IMR-90 (cell line): ENCODE measurements at regions not wholly inside any gene's neighbourhood (a gene's known extent, or its start where the extent isn't known, plus 50 kb on each side); places are given as distances from the start of the nearest gene placed in this dataset.

Experiments used
- ATAC-seq: fragments of 200-7000 bp; cut with Tn5 transposase; 2 replicates; pipeline ENCODE4 v1.9.1; 2020; ENCODE audit warnings: low read depth, mild to moderate bottlenecking, moderate library complexity
- BruUV-seq: library from RNA; stranded (reverse); fragments of 400-500 nt; replicated peaks from 2 replicates; lab custom pipeline; 2021; lab: Mats Ljungman, UMichigan
- CTCF ChIA-PET: fragments of 300-600 bp; formaldehyde crosslinking; extraction: SDS; loops from one replicate; lab custom pipeline; 2021; ENCODE audit warnings: antibody characterized with exemption; lab: Yijun Ruan, JAX
- POLR2A ChIA-PET: fragments of 300-600 bp; sonication (Branson Sonifier 250); formaldehyde crosslinking; loops from one replicate; lab custom pipeline; 2022; ENCODE audit warnings: antibody characterized with exemption; ENCODE audit not compliant: unreplicated experiment; lab: Charles Lee
- DNase-seq: peaks from one replicate; pipeline ENCODE4 v3.0.0; 2013
- H2AFZ ChIP-seq: replicated peaks from 2 replicates; pipeline ENCODE3; 2013; ENCODE audit warnings: low read length, mild to moderate bottlenecking; ENCODE audit not compliant: poor library complexity
- H2AK5ac ChIP-seq: 2 replicates; pipeline ENCODE4 v1.6.1; 2013; ENCODE audit warnings: low read depth, low read length, inconsistent platforms
- H2AK9ac ChIP-seq: replicated peaks from 2 replicates; pipeline ENCODE3; 2013; ENCODE audit warnings: mild to moderate bottlenecking, low read depth, low read length, moderate library complexity; ENCODE audit not compliant: poor library complexity
- H2BK120ac ChIP-seq: 2 replicates; pipeline ENCODE4 v1.6.1; 2013; ENCODE audit warnings: low read depth, low read length, inconsistent platforms
- H2BK15ac ChIP-seq: 3 replicates; pipeline ENCODE4 v1.6.1; 2013; ENCODE audit warnings: low read depth, low read length, inconsistent platforms
- H2BK20ac ChIP-seq: 2 replicates; pipeline ENCODE4 v1.6.1; 2013; ENCODE audit warnings: low read depth, mild to moderate bottlenecking, inconsistent platforms, low read length, moderate library complexity
- H2BK5ac ChIP-seq: 2 replicates; pipeline ENCODE4 v1.6.1; 2013; ENCODE audit warnings: mild to moderate bottlenecking, low read depth, low read length, inconsistent platforms; ENCODE audit not compliant: poor library complexity, severe bottlenecking
- H3K14ac ChIP-seq: replicated peaks from 2 replicates; pipeline ENCODE4 v1.6.1; 2013; ENCODE audit warnings: low read depth, low read length, inconsistent platforms
- H3K18ac ChIP-seq: 2 replicates; pipeline ENCODE4 v1.6.1; 2013; ENCODE audit warnings: low read depth, low read length, control low read depth
- H3K23ac ChIP-seq: 2 replicates; pipeline ENCODE4 v1.6.1; 2013; ENCODE audit warnings: low read depth, low read length, inconsistent platforms
- H3K27ac ChIP-seq: 2 replicates; pipeline ENCODE4 v1.5.1; 2013; ENCODE audit warnings: mild to moderate bottlenecking, control low read depth, low read length; ENCODE audit not compliant: insufficient read depth
- H3K27me3 ChIP-seq: 2 replicates; pipeline ENCODE4 v1.6.1; 2013; ENCODE audit warnings: low read length; ENCODE audit not compliant: control insufficient read depth, insufficient read depth
- H3K36me3 ChIP-seq: 2 replicates; pipeline ENCODE4 v1.6.1; 2013; ENCODE audit warnings: low read length, mixed read lengths; ENCODE audit not compliant: control insufficient read depth, insufficient read depth
- H3K4ac ChIP-seq: 2 replicates; pipeline ENCODE4 v1.6.1; 2013; ENCODE audit warnings: low read depth, low read length, inconsistent platforms
- H3K4me1 ChIP-seq: 2 replicates; pipeline ENCODE4 v1.6.1; 2013; ENCODE audit warnings: low read length, mixed read lengths; ENCODE audit not compliant: control insufficient read depth, insufficient read depth
- H3K4me2 ChIP-seq: 2 replicates; pipeline ENCODE4 v1.6.1; 2013; ENCODE audit warnings: low read depth, mild to moderate bottlenecking, control low read depth, low read length, moderate library complexity
- H3K4me3 ChIP-seq: 2 replicates; pipeline ENCODE4 v1.5.1; 2013; ENCODE audit warnings: low read depth, mild to moderate bottlenecking, control low read depth, low read length, moderate library complexity; ENCODE audit not compliant: insufficient read depth
- H3K56ac ChIP-seq: 2 replicates; pipeline ENCODE4 v1.6.1; 2013; ENCODE audit warnings: low read length, inconsistent platforms; ENCODE audit not compliant: insufficient read depth; ENCODE audit errors: extremely low read depth
- H3K79me1 ChIP-seq, 2 experiments: 2 replicates each; pipeline ENCODE4 v1.6.1; 2013; ENCODE audit warnings: low read length in 2 of 2, inconsistent platforms in 1 of 2, low read depth in 1 of 2
- H3K9ac ChIP-seq: 2 replicates; pipeline ENCODE4 v1.6.1; 2013; ENCODE audit warnings: low read depth, low read length, control low read depth
- H3K9me1 ChIP-seq: 2 replicates; pipeline ENCODE4 v1.6.1; 2013; ENCODE audit warnings: low read length, inconsistent platforms; ENCODE audit not compliant: insufficient read depth
- H3K9me3 ChIP-seq: 2 replicates; pipeline ENCODE4 v1.6.1; 2013; ENCODE audit warnings: low read length; ENCODE audit not compliant: control insufficient read depth, insufficient read depth
- H4K20me1 ChIP-seq: 2 replicates; pipeline ENCODE4 v1.6.1; 2013; ENCODE audit warnings: low read length, inconsistent platforms; ENCODE audit not compliant: insufficient read depth
- H4K5ac ChIP-seq: 2 replicates; pipeline ENCODE4 v1.6.1; 2013; ENCODE audit warnings: mild to moderate bottlenecking, low read depth, low read length, control low read depth
- H4K8ac ChIP-seq, 2 experiments: 2 replicates each; pipeline ENCODE4 v1.6.1; 2013; ENCODE audit warnings: low read depth in 2 of 2, low read length in 2 of 2, control low read depth in 1 of 2, inconsistent platforms in 1 of 2
- H4K91ac ChIP-seq: 2 replicates; pipeline ENCODE4 v1.6.1; 2013; ENCODE audit warnings: low read depth, low read length, inconsistent platforms; ENCODE audit not compliant: insufficient read depth
- RAD21 ChIP-seq: IDR thresholded peaks from 2 replicates; pipeline ENCODE4 v1.6.1; 2012; ENCODE audit warnings: low read length, improper control_type of control experiment
- WGBS, 2 experiments: methylation state at CpG; one replicate each; pipeline versions ENCODE4 v1.1.5 to v1.1.7; 2013; ENCODE audit warnings: missing lambda C conversion rate in 2 of 2; ENCODE audit not compliant: insufficient read length in 1 of 2; ENCODE audit errors: extremely low coverage in 2 of 2; 5-methylcytosine and 5-hydroxymethylcytosine counted together
- dilution Hi-C: fragments of 300-500 bp; cut with HindIII; formaldehyde crosslinking; loops from one replicate; pipeline ENCODE4 v1.14.3; 2018; ENCODE audit warnings: low sequenced_read_pairs; ENCODE audit not compliant: unreplicated experiment
- in situ Hi-C: fragments of 300-500 bp; cut with MboI; formaldehyde crosslinking; loops from 3 replicates; pipeline ENCODE4 v1.14.3; 2019; ENCODE audit warnings: low sequenced_read_pairs, inconsistent platforms, mixed read lengths
- intact Hi-C: fragments of 100-400 bp; cut with micrococcal nuclease; formaldehyde crosslinking; loops from 2 replicates; pipeline ENCODE4 v1.10.0; 2022
- TF ChIP-seq, protein P1 (sequence below): conservative IDR thresholded peaks from 2 replicates; pipeline ENCODE4 v1.5.1; 2012; ENCODE audit warnings: mild to moderate bottlenecking, low read depth, low read length, improper control_type of control experiment
- TF ChIP-seq, protein P2 (sequence below): fragments of 150-350 bp; IDR thresholded peaks from 2 replicates; pipeline ENCODE4 v1.6.1; 2017; ENCODE audit warnings: mild to moderate bottlenecking, antibody characterized with exemption, low read length, low read depth

DNA sequence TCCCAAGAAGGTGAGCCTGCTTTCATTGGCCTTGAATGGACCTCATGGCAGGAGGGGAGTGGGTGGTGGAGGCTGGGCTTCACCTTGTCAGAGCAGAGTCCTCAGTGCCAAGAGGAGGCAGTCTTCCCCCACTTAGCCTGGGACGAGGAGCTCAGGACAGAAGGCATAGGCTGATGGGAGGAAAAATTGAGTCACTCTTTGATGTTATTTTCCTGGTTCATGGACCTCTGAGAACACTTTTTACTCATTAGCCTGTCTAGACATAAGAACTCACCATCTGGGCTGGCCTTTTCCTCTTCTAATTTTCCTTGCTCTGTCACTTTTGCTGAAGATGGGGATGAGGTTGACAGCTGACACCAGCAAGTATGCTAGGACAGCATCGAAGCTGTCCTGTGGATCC lies 225.7 kb upstream of the TNP1 start:
- no CpG with 5 or more reads among the region's 2 CpGs for WGBS, 2 experiments
- Histone ChIP-seq H3K4me3 (no peak overlapping the region), H2BK20ac (peak overlapping the region; percentile 3; the same call in 1 of the 2 replicates), H2AK9ac (no peak overlapping the region), H3K18ac (no peak overlapping the region; the same call in 1 of the 2 replicates), H4K8ac (peak overlapping the region in 1 of 2 experiments; percentile 20; a peak in 1 of 4 replicates), H3K4me1 (peaks cover 4% of the 10 kb centered on the region; the same call in 1 of the 2 replicates), H3K79me1 (no peaks in the 10 kb centered on the region), H2BK15ac (peak overlapping the region; percentile 30; the same call in 1 of the 3 replicates), H2AFZ (no peak overlapping the region), H2BK5ac (no peak overlapping the region), H3K56ac (no peak overlapping the region), H3K36me3 (no peaks in the 10 kb centered on the region), H4K20me1 (no peaks in the 10 kb centered on the region), H3K27me3 (no peaks in the 10 kb centered on the region), H4K5ac (peak overlapping the region; percentile 47; the same call in 1 of the 2 replicates), H2BK120ac (peak overlapping the region; percentile 62; the same call in 1 of the 2 replicates), H3K9ac (no peak overlapping the region), H3K4ac (peak overlapping the region; percentile 62), H2AK5ac (peak overlapping the region; percentile 41), H3K4me2 (no peak overlapping the region), H3K27ac (no peak overlapping the region), H4K91ac (peak overlapping the region; percentile 25), H3K9me1 (peaks cover 8% of the 10 kb centered on the region; the same call in 1 of the 2 replicates), H3K9me3 (no peaks in the 10 kb centered on the region), H3K23ac (peak overlapping the region; percentile 20; the same call in 1 of the 2 replicates), H3K14ac (peak overlapping the region; percentile 54; the same call in 1 of the 2 replicates)
- CTCF ChIA-PET: no interaction called here
- POLR2A ChIA-PET: interaction anchor here (0.5 kb wide), 1 partner anchor 299 kb away, joined by 3 read pairs; no protein-coding TSS in a partner anchor
- no peak for ATAC-seq
- peak; percentile 45 for DNase-seq
- intact Hi-C loops: no loop called here
- TF ChIP-seq, protein P1, sequence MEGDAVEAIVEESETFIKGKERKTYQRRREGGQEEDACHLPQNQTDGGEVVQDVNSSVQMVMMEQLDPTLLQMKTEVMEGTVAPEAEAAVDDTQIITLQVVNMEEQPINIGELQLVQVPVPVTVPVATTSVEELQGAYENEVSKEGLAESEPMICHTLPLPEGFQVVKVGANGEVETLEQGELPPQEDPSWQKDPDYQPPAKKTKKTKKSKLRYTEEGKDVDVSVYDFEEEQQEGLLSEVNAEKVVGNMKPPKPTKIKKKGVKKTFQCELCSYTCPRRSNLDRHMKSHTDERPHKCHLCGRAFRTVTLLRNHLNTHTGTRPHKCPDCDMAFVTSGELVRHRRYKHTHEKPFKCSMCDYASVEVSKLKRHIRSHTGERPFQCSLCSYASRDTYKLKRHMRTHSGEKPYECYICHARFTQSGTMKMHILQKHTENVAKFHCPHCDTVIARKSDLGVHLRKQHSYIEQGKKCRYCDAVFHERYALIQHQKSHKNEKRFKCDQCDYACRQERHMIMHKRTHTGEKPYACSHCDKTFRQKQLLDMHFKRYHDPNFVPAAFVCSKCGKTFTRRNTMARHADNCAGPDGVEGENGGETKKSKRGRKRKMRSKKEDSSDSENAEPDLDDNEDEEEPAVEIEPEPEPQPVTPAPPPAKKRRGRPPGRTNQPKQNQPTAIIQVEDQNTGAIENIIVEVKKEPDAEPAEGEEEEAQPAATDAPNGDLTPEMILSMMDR: 0 out of 2 replicates have a peak, but pooled peaks have one; percentile 20
- TF ChIP-seq, protein P2, sequence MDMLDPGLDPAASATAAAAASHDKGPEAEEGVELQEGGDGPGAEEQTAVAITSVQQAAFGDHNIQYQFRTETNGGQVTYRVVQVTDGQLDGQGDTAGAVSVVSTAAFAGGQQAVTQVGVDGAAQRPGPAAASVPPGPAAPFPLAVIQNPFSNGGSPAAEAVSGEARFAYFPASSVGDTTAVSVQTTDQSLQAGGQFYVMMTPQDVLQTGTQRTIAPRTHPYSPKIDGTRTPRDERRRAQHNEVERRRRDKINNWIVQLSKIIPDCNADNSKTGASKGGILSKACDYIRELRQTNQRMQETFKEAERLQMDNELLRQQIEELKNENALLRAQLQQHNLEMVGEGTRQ: no peak
- peak; percentile 47 for TF ChIP-seq RAD21
- dilution Hi-C loops: no loop called here
- in situ Hi-C loops: no loop called here
- BruUV-seq: no TSS peak
